H1 (cell line): ENCODE measurements at regions not wholly inside any gene's neighbourhood (a gene's known extent, or its start where the extent isn't known, plus 50 kb on each side); places are given as distances from the start of the nearest gene placed in this dataset.

ENCODE experiments used
- CTCF ChIA-PET: fragments of 300-600 bp; sonication (Branson Sonifier 250); formaldehyde crosslinking; loops from one replicate; lab custom pipeline; 2021; ENCODE audit not compliant: partially characterized antibody; lab: Charles Lee
- POLR2A ChIA-PET: fragments of 300-600 bp; sonication (Branson Sonifier 250); formaldehyde crosslinking; loops from one replicate; lab custom pipeline; 2021; ENCODE audit warnings: inconsistent platforms; ENCODE audit not compliant: partially characterized antibody; lab: Charles Lee
- DNase-seq, 2 experiments: peaks; one replicate each; pipeline versions ENCODE4 v3.0.0 to v3.0.0-alpha.2; 2010 to 2022; ENCODE audit warnings: low spot score in 2 of 2, low read depth in 1 of 2, mixed read lengths in 1 of 2
- FAIRE-seq: peaks from 2 replicates; lab custom pipeline; 2011; peaks lifted over from hg19 to GRCh38; lab: Jason Lieb, UNC
- H2AFZ ChIP-seq: 2 replicates; pipeline ENCODE4 v1.8.1; 2012; ENCODE audit warnings: low read length, inconsistent platforms
- H2AK5ac ChIP-seq: 2 replicates; pipeline ENCODE4 v1.6.1; 2013; ENCODE audit warnings: low read depth, low read length
- H2BK120ac ChIP-seq: replicated peaks from 2 replicates; pipeline ENCODE3; 2013; ENCODE audit warnings: low read depth, low read length, inconsistent platforms
- H2BK12ac ChIP-seq: 2 replicates; pipeline ENCODE4 v1.6.1; 2013; ENCODE audit warnings: low read depth, low read length
- H2BK15ac ChIP-seq: 2 replicates; pipeline ENCODE4 v1.6.1; 2013; ENCODE audit warnings: low read length
- H2BK20ac ChIP-seq: 2 replicates; pipeline ENCODE4 v1.6.1; 2013; ENCODE audit warnings: low read length
- H2BK5ac ChIP-seq: 2 replicates; pipeline ENCODE4 v1.6.1; 2013; ENCODE audit warnings: low read depth, low read length
- H3K14ac ChIP-seq: 2 replicates; pipeline ENCODE4 v1.6.1; 2013; ENCODE audit warnings: inconsistent platforms; ENCODE audit not compliant: insufficient read length
- H3K18ac ChIP-seq: 2 replicates; pipeline ENCODE4 v1.6.1; 2013; ENCODE audit warnings: low read length; ENCODE audit errors: extremely low read depth
- H3K23ac ChIP-seq: 2 replicates; pipeline ENCODE4 v1.6.1; 2013; ENCODE audit warnings: inconsistent platforms; ENCODE audit not compliant: insufficient read length
- H3K23me2 ChIP-seq: 2 replicates; pipeline ENCODE4 v1.6.1; 2013; ENCODE audit warnings: low read depth, low read length
- H3K27ac ChIP-seq: 2 replicates; pipeline ENCODE4 v1.6.1; 2011; ENCODE audit warnings: low read depth, low read length, inconsistent platforms
- H3K27me3 ChIP-seq, 4 experiments: replicated peaks in 1 of 4; 1 replicate in 1 of 4; 2 replicates in 3 of 4; pipeline versions ENCODE4 v1.6.1 to v1.8.1; 2011 to 2013; ENCODE audit warnings: low read length in 3 of 4, mild to moderate bottlenecking in 3 of 4, inconsistent platforms in 2 of 4, mixed read lengths in 2 of 4, moderate library complexity in 1 of 4; ENCODE audit not compliant: control insufficient read depth in 3 of 4, insufficient read depth in 3 of 4; ENCODE audit errors: extremely low read depth in 1 of 4
- H3K36me3 ChIP-seq, 4 experiments: 2 replicates each; pipeline versions ENCODE4 v1.6.1 to v1.8.1; 2011 to 2013; ENCODE audit warnings: mild to moderate bottlenecking in 4 of 4, low read length in 3 of 4, moderate library complexity in 2 of 4, control low read depth in 1 of 4, inconsistent platforms in 1 of 4; ENCODE audit not compliant: insufficient read depth in 4 of 4, control insufficient read depth in 2 of 4
- H3K4ac ChIP-seq: replicated peaks from 2 replicates; pipeline ENCODE3; 2013; ENCODE audit warnings: low read length, low read depth, mixed read lengths, inconsistent platforms; ENCODE audit not compliant: insufficient read length
- H3K4me1 ChIP-seq, 4 experiments: replicated peaks in 1 of 4; 1 replicate in 1 of 4; 2 replicates in 3 of 4; pipeline versions ENCODE4 v1.6.1 to v1.8.1; 2011 to 2013; ENCODE audit warnings: low read length in 3 of 4, inconsistent platforms in 2 of 4, mixed read lengths in 1 of 4; ENCODE audit not compliant: insufficient read depth in 4 of 4, control insufficient read depth in 3 of 4
- H3K4me2 ChIP-seq, 2 experiments: 2 replicates each; pipeline versions ENCODE4 v1.6.1 to v1.8.1; 2011 to 2013; ENCODE audit warnings: low read depth in 2 of 2, low read length in 2 of 2, control low read depth in 1 of 2, inconsistent platforms in 1 of 2, mild to moderate bottlenecking in 1 of 2; ENCODE audit not compliant: insufficient read depth in 1 of 2
- H3K4me3 ChIP-seq, 4 experiments: fragments of 200-600, 300-600 bp in 1 of 4; sonication (generic), shearing (Covaris generic), sonication (Bioruptor Twin) in 1 of 4; 2 replicates each; pipeline versions ENCODE4 v1.5.1 to v1.8.1; 2011 to 2016; ENCODE audit warnings: low read length in 4 of 4, low read depth in 3 of 4, control low read depth in 2 of 4, inconsistent platforms in 2 of 4, mild to moderate bottlenecking in 2 of 4, mixed read lengths in 1 of 4, moderate library complexity in 1 of 4; ENCODE audit not compliant: insufficient read depth in 2 of 4; ENCODE audit errors: extremely low read depth in 1 of 4
- H3K56ac ChIP-seq: replicated peaks from 2 replicates; pipeline ENCODE3; 2013; ENCODE audit warnings: low read depth, mild to moderate bottlenecking, mixed read lengths, low read length, inconsistent platforms; ENCODE audit not compliant: insufficient read length
- H3K79me1 ChIP-seq: 2 replicates; pipeline ENCODE4 v1.6.1; 2013; ENCODE audit warnings: low read depth, low read length, control low read depth
- H3K79me2 ChIP-seq, 2 experiments: 2 replicates each; pipeline versions ENCODE4 v1.6.1 to v1.8.1; 2012 to 2013; ENCODE audit warnings: low read length in 2 of 2, mild to moderate bottlenecking in 2 of 2, inconsistent platforms in 1 of 2; ENCODE audit not compliant: insufficient read depth in 2 of 2, control insufficient read depth in 1 of 2
- H3K9ac ChIP-seq, 4 experiments: replicated peaks in 1 of 4; 1 replicate in 1 of 4; 2 replicates in 3 of 4; pipeline versions ENCODE4 v1.6.1 to v1.8.1; 2011 to 2013; ENCODE audit warnings: low read depth in 3 of 4, low read length in 3 of 4, control low read depth in 2 of 4, mild to moderate bottlenecking in 2 of 4, moderate library complexity in 2 of 4, inconsistent platforms in 1 of 4; ENCODE audit errors: extremely low read depth in 1 of 4
- H3K9me3 ChIP-seq, 2 experiments: 2 replicates each; pipeline versions ENCODE4 v1.6.1 to v1.8.1; 2012 to 2013; ENCODE audit warnings: mild to moderate bottlenecking in 2 of 2, moderate library complexity in 2 of 2, control low read depth in 1 of 2, inconsistent platforms in 1 of 2, low read depth in 1 of 2, low read length in 1 of 2, mixed read lengths in 1 of 2; ENCODE audit not compliant: insufficient read depth in 2 of 2
- H4K20me1 ChIP-seq, 2 experiments: replicated peaks in 1 of 2; 2 replicates each; pipeline versions ENCODE3 to v1.8.1; 2011 to 2013; ENCODE audit warnings: inconsistent platforms in 2 of 2, low read length in 2 of 2, mild to moderate bottlenecking in 1 of 2; ENCODE audit not compliant: insufficient read depth in 2 of 2, control insufficient read depth in 1 of 2
- H4K5ac ChIP-seq: 2 replicates; pipeline ENCODE4 v1.6.1; 2013; ENCODE audit warnings: low read length, low read depth, mixed read lengths, inconsistent platforms; ENCODE audit not compliant: insufficient read length
- H4K8ac ChIP-seq: 2 replicates; pipeline ENCODE4 v1.8.0; 2013; ENCODE audit warnings: mild to moderate bottlenecking, moderate library complexity, low read length, inconsistent platforms; ENCODE audit not compliant: insufficient read depth; ENCODE audit errors: extremely low read depth
- H4K91ac ChIP-seq: replicated peaks from 2 replicates; pipeline ENCODE3; 2013; ENCODE audit warnings: low read length, mixed read lengths, inconsistent platforms; ENCODE audit not compliant: insufficient read length
- EGR1 ChIP-seq: IDR thresholded peaks from 2 replicates; pipeline ENCODE4 v1.6.1; 2011; ENCODE audit warnings: low read depth, low read length, borderline replicate concordance
- FOSL1 ChIP-seq: IDR thresholded peaks from 2 replicates; pipeline ENCODE4 v1.6.1; 2011; ENCODE audit warnings: mild to moderate bottlenecking, low read depth, low read length, moderate library complexity; ENCODE audit not compliant: insufficient read depth
- GTF2F1 ChIP-seq: IDR thresholded peaks from 2 replicates; pipeline ENCODE4 v1.6.1; 2012; ENCODE audit warnings: low read depth, low read length, improper control_type of control experiment, borderline replicate concordance
- JUN ChIP-seq: IDR thresholded peaks from 2 replicates; pipeline ENCODE4 v1.6.1; 2011; ENCODE audit warnings: low read depth, mild to moderate bottlenecking, improper control_type of control experiment, low read length
- NANOG ChIP-seq: IDR thresholded peaks from 2 replicates; pipeline ENCODE4 v1.6.1; 2011; ENCODE audit warnings: low read length, low read depth, mild to moderate bottlenecking, inconsistent platforms; ENCODE audit not compliant: insufficient read depth, poor library complexity, severe bottlenecking
- RNF2 ChIP-seq: fragments of 200-900, 300-1000 bp; sonication (generic); IDR thresholded peaks from 2 replicates; pipeline ENCODE4 v1.7.1; 2016; ENCODE audit warnings: borderline replicate concordance, low read depth, mild to moderate bottlenecking, antibody characterized with exemption, low read length; ENCODE audit not compliant: poor library complexity, severe bottlenecking; ENCODE audit errors: missing control alignments
- RXRA ChIP-seq: IDR thresholded peaks from 2 replicates; pipeline ENCODE4 v1.6.1; 2011; ENCODE audit warnings: low read depth, mild to moderate bottlenecking, low read length, moderate library complexity; ENCODE audit not compliant: insufficient read depth
- SIRT6 ChIP-seq: IDR thresholded peaks from one replicate; pipeline ENCODE4 v1.7.1; 2012; ENCODE audit warnings: low read length, inconsistent platforms
- SP2 ChIP-seq: IDR thresholded peaks from 2 replicates; pipeline ENCODE4 v1.6.1; 2012; ENCODE audit warnings: mild to moderate bottlenecking, low read length, inconsistent platforms
- TCF12 ChIP-seq: IDR thresholded peaks from 2 replicates; pipeline ENCODE4 v1.6.1; 2011; ENCODE audit warnings: low read depth, mild to moderate bottlenecking, low read length
- TEAD4 ChIP-seq: IDR thresholded peaks from 2 replicates; pipeline ENCODE4 v1.6.1; 2012; ENCODE audit warnings: low read depth, low read length, inconsistent platforms, mixed read lengths
- WGBS, 2 experiments: shearing (Covaris generic) in 1 of 2; methylation state at CpG; one replicate each; pipeline versions ENCODE4 v1.1.6 to v1.1.7; 2013 to 2015; ENCODE audit warnings: low lambda C conversion rate in 2 of 2, mixed read lengths in 2 of 2, inconsistent platforms in 1 of 2, low coverage in 1 of 2, missing lambda C conversion rate in 1 of 2; ENCODE audit not compliant: insufficient replicate concordance in 2 of 2, insufficient coverage in 1 of 2, insufficient read length in 1 of 2; ENCODE audit errors: extremely low coverage in 1 of 2, missing lambda C conversion rate in 1 of 2; 5-methylcytosine and 5-hydroxymethylcytosine counted together

GRCh38 chr14:36014236-36014635 lies 162.3 kb downstream of the PTCSC3 start:
- DNase-seq (no peak), FAIRE-seq (no peak)
- Histone ChIP-seq H3K23me2 (no peaks in the 10 kb centered on the region), H2AK5ac (no peak overlapping the region), H3K56ac (no peak overlapping the region), H3K9me3 (no peaks in the 10 kb centered on the region), H2BK120ac (no peak overlapping the region), H3K27ac (no peak overlapping the region), H2BK15ac (no peak overlapping the region), H4K91ac (no peak overlapping the region), H4K5ac (no peak overlapping the region), H2BK5ac (no peak overlapping the region), H3K4me2 (no peak overlapping the region), H3K4me1 (peaks cover 0 to 14% (median 8%) of the 10 kb centered on the region in 4 experiments; a peak in 6 of 7 replicates), H2BK20ac (no peak overlapping the region), H3K14ac (no peak overlapping the region), H3K18ac (no peak overlapping the region), H3K4me3 (no peak overlapping the region), H3K27me3 (no peaks in the 10 kb centered on the region; a peak in 1 of 7 replicates), H2BK12ac (no peak overlapping the region), H3K79me2 (no peaks in the 10 kb centered on the region), H3K9ac (no peak overlapping the region), H3K36me3 (no peaks in the 10 kb centered on the region), H3K79me1 (no peaks in the 10 kb centered on the region), H4K8ac (no peak overlapping the region), H3K23ac (no peak overlapping the region), H4K20me1 (no peaks in the 10 kb centered on the region), H3K4ac (no peak overlapping the region)
- 94% methylated on average over 9 of the region's 9 CpGs; no CpG with 5 or more reads in 1 of the 2 experiments for WGBS, 2 experiments
- TF ChIP-seq JUN (no peak), FOSL1 (no peak), RNF2 (no peak), NANOG (no peak), TCF12 (no peak), EGR1 (no peak), TEAD4 (no peak), SIRT6 (no peak), SP2 (no peak), RXRA (no peak), GTF2F1 (no peak)
- TF ChIP-seq, all 59 proteins: peak for 0
- no peak overlapping the region for H2AFZ ChIP-seq
- ChIA-PET POLR2A (no interaction called here), CTCF (interaction anchor here (0.6 to 1.7 kb wide), 6 partner anchors 13 to 139 kb away, joined by 3 to 5 read pairs (median 3); no protein-coding TSS in a partner anchor)
